Neural cell (in vitro differentiated cells): ENCODE measurements at regions not wholly inside any gene's neighbourhood (a gene's known extent, or its start where the extent isn't known, plus 50 kb on each side); places are given as distances from the start of the nearest gene placed in this dataset.

Experiments used
- EP300 ChIP-seq: fragments of 450-650 bp; conservative IDR thresholded peaks from 2 replicates; pipeline ENCODE4 v1.6.1; 2014; ENCODE audit warnings: antibody characterized with exemption, mild to moderate bottlenecking, moderate library complexity; ENCODE audit not compliant: poor library complexity, severe bottlenecking
- EZH2 ChIP-seq: fragments of 200-600, 300-800 bp; shearing (Covaris generic), sonication (generic); IDR thresholded peaks from 2 replicates; pipeline ENCODE4 v1.6.1; 2014; ENCODE audit warnings: antibody characterized with exemption, low read length, borderline replicate concordance, mild to moderate bottlenecking; ENCODE audit not compliant: insufficient read depth, poor library complexity, severe bottlenecking
- POLR2AphosphoS5 ChIP-seq: IDR thresholded peaks from 2 replicates; pipeline ENCODE4 v1.6.1; 2012
- RAD21 ChIP-seq: fragments of 450-650 bp; conservative IDR thresholded peaks from 2 replicates; pipeline ENCODE4 v1.6.1; 2014; ENCODE audit warnings: antibody characterized with exemption, mild to moderate bottlenecking, moderate library complexity
- SMC3 ChIP-seq: fragments of 450-650 bp; conservative IDR thresholded peaks from 2 replicates; pipeline ENCODE4 v1.6.1; 2014; ENCODE audit warnings: antibody characterized with exemption, mild to moderate bottlenecking, moderate library complexity; ENCODE audit not compliant: poor library complexity
- TAF1 ChIP-seq: IDR thresholded peaks from 2 replicates; pipeline ENCODE4 v1.6.1; 2012; ENCODE audit warnings: low read depth
- TF ChIP-seq, protein P1 (sequence below): fragments of 450-650 bp; IDR thresholded peaks from 2 replicates; pipeline ENCODE4 v1.5.1; 2014; ENCODE audit warnings: antibody characterized with exemption, mild to moderate bottlenecking, moderate library complexity; ENCODE audit not compliant: poor library complexity, severe bottlenecking
- TF ChIP-seq, protein P2 (sequence below): IDR thresholded peaks from 2 replicates; pipeline ENCODE4 v1.6.1; 2012; ENCODE audit warnings: borderline replicate concordance

DNA sequence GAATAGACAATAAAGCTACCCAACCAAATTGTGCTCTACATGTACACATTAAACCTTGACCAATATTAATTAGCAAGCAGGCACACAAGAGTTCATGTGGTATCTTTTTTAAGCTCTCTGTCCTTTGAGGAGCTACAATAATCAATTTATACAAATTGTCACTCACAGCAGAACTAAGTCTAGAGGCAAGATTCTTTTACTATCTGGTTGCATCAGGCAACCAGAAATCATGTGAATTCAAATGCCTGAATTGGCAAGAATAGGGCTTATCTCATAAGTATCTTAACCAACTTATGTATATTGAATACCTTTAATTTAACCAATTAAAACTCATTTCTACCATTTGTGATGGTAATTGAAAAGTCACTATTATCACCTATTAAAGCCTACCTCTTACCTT, 145.5 kb upstream of the HAPLN1 start:
- no peak for TF ChIP-seq POLR2AphosphoS5
- TF ChIP-seq, protein P1, sequence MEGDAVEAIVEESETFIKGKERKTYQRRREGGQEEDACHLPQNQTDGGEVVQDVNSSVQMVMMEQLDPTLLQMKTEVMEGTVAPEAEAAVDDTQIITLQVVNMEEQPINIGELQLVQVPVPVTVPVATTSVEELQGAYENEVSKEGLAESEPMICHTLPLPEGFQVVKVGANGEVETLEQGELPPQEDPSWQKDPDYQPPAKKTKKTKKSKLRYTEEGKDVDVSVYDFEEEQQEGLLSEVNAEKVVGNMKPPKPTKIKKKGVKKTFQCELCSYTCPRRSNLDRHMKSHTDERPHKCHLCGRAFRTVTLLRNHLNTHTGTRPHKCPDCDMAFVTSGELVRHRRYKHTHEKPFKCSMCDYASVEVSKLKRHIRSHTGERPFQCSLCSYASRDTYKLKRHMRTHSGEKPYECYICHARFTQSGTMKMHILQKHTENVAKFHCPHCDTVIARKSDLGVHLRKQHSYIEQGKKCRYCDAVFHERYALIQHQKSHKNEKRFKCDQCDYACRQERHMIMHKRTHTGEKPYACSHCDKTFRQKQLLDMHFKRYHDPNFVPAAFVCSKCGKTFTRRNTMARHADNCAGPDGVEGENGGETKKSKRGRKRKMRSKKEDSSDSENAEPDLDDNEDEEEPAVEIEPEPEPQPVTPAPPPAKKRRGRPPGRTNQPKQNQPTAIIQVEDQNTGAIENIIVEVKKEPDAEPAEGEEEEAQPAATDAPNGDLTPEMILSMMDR = no peak
- TF ChIP-seq SMC3 = no peak
- TF ChIP-seq EP300 = no peak
- no peak for TF ChIP-seq EZH2
- TF ChIP-seq, protein P2, sequence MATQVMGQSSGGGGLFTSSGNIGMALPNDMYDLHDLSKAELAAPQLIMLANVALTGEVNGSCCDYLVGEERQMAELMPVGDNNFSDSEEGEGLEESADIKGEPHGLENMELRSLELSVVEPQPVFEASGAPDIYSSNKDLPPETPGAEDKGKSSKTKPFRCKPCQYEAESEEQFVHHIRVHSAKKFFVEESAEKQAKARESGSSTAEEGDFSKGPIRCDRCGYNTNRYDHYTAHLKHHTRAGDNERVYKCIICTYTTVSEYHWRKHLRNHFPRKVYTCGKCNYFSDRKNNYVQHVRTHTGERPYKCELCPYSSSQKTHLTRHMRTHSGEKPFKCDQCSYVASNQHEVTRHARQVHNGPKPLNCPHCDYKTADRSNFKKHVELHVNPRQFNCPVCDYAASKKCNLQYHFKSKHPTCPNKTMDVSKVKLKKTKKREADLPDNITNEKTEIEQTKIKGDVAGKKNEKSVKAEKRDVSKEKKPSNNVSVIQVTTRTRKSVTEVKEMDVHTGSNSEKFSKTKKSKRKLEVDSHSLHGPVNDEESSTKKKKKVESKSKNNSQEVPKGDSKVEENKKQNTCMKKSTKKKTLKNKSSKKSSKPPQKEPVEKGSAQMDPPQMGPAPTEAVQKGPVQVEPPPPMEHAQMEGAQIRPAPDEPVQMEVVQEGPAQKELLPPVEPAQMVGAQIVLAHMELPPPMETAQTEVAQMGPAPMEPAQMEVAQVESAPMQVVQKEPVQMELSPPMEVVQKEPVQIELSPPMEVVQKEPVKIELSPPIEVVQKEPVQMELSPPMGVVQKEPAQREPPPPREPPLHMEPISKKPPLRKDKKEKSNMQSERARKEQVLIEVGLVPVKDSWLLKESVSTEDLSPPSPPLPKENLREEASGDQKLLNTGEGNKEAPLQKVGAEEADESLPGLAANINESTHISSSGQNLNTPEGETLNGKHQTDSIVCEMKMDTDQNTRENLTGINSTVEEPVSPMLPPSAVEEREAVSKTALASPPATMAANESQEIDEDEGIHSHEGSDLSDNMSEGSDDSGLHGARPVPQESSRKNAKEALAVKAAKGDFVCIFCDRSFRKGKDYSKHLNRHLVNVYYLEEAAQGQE = no peak
- no peak for TF ChIP-seq RAD21
- TF ChIP-seq TAF1 = no peak
